Trophoblast cell (in vitro differentiated cells and primary cell): ENCODE measurements at regions not wholly inside any gene's neighbourhood (a gene's known extent, or its start where the extent isn't known, plus 50 kb on each side); places are given as distances from the start of the nearest gene placed in this dataset.

Experiments
- DNase-seq, 2 donors: peaks; one replicate each; pipeline ENCODE4 v3.0.0-alpha.2; 2016
- H2AFZ ChIP-seq: 2 replicates; pipeline ENCODE4 v1.6.1; 2013; ENCODE audit warnings: low read length, moderate library complexity, mild to moderate bottlenecking; ENCODE audit not compliant: insufficient read depth, poor library complexity
- H2AK5ac ChIP-seq: 2 replicates; pipeline ENCODE4 v1.6.1; 2013; ENCODE audit warnings: mild to moderate bottlenecking, low read length
- H2BK120ac ChIP-seq: 2 replicates; pipeline ENCODE4 v1.6.1; 2013; ENCODE audit warnings: low read length, mild to moderate bottlenecking, moderate library complexity; ENCODE audit not compliant: insufficient read depth, poor library complexity
- H2BK12ac ChIP-seq: 2 replicates; pipeline ENCODE4 v1.6.1; 2013; ENCODE audit warnings: mild to moderate bottlenecking, low read length, moderate library complexity
- H2BK5ac ChIP-seq: 2 replicates; pipeline ENCODE4 v1.6.1; 2013; ENCODE audit warnings: low read length, low read depth, moderate library complexity, mild to moderate bottlenecking; ENCODE audit not compliant: poor library complexity
- H3K14ac ChIP-seq: 2 replicates; pipeline ENCODE4 v1.6.1; 2013; ENCODE audit warnings: mild to moderate bottlenecking, low read length
- H3K18ac ChIP-seq: 2 replicates; pipeline ENCODE4 v1.6.1; 2013; ENCODE audit warnings: mild to moderate bottlenecking, low read length
- H3K23ac ChIP-seq: 2 replicates; pipeline ENCODE4 v1.6.1; 2013; ENCODE audit warnings: low read length
- H3K27ac ChIP-seq: 2 replicates; pipeline ENCODE4 v1.5.1; 2013; ENCODE audit warnings: low read depth, mild to moderate bottlenecking, inconsistent platforms, low read length, moderate library complexity
- H3K27me3 ChIP-seq: 2 replicates; pipeline ENCODE4 v1.6.1; 2013; ENCODE audit warnings: inconsistent platforms, mild to moderate bottlenecking, low read length, moderate library complexity; ENCODE audit not compliant: insufficient read depth
- H3K36me3 ChIP-seq, 2 experiments: 1 replicate in 1 of 2; 2 replicates in 1 of 2; pipeline ENCODE4 v1.6.1; 2013; ENCODE audit warnings: low read length in 2 of 2, mild to moderate bottlenecking in 2 of 2, moderate library complexity in 1 of 2; ENCODE audit not compliant: insufficient read depth in 2 of 2, control insufficient read depth in 1 of 2
- H3K4ac ChIP-seq: 2 replicates; pipeline ENCODE4 v1.6.1; 2013; ENCODE audit warnings: low read depth, mild to moderate bottlenecking, low read length, moderate library complexity
- H3K4me1 ChIP-seq, 2 experiments: 1 replicate in 1 of 2; 2 replicates in 1 of 2; pipeline ENCODE4 v1.6.1; 2013; ENCODE audit warnings: low read length in 2 of 2, mild to moderate bottlenecking in 2 of 2, moderate library complexity in 1 of 2; ENCODE audit not compliant: insufficient read depth in 2 of 2, control insufficient read depth in 1 of 2
- H3K4me2 ChIP-seq: 2 replicates; pipeline ENCODE4 v1.6.1; 2013; ENCODE audit warnings: inconsistent platforms, mild to moderate bottlenecking, low read length, moderate library complexity
- H3K4me3 ChIP-seq: 2 replicates; pipeline ENCODE4 v1.5.1; 2013; ENCODE audit warnings: mild to moderate bottlenecking, low read depth, low read length, inconsistent platforms
- H3K79me1 ChIP-seq: one replicate; pipeline ENCODE4 v1.6.1; 2013; ENCODE audit warnings: low read length
- H3K79me2 ChIP-seq: 2 replicates; pipeline ENCODE4 v1.6.1; 2013; ENCODE audit warnings: low read length, mild to moderate bottlenecking; ENCODE audit not compliant: control insufficient read depth, insufficient read depth, poor library complexity
- H3K9ac ChIP-seq: 2 replicates; pipeline ENCODE4 v1.6.1; 2013; ENCODE audit warnings: mild to moderate bottlenecking, low read length
- H3K9me3 ChIP-seq: 2 replicates; pipeline ENCODE4 v1.6.1; 2013; ENCODE audit warnings: low read depth, mild to moderate bottlenecking, control low read depth, inconsistent platforms, low read length; ENCODE audit not compliant: insufficient read depth
- H4K12ac ChIP-seq: 2 replicates; pipeline ENCODE4 v1.6.1; 2013; ENCODE audit warnings: low read depth, mild to moderate bottlenecking, low read length, moderate library complexity
- H4K8ac ChIP-seq: 2 replicates; pipeline ENCODE4 v1.6.1; 2013; ENCODE audit warnings: low read depth, mild to moderate bottlenecking, low read length, moderate library complexity
- H4K91ac ChIP-seq: one replicate; pipeline ENCODE4 v1.6.1; 2013; ENCODE audit warnings: low read depth, mild to moderate bottlenecking, low read length, moderate library complexity
- WGBS: extraction: QIAGEN DNeasy Blood & Tissue Kit; methylation state at CpG from one replicate; pipeline ENCODE4 v1.1.7; 2013; ENCODE audit warnings: missing lambda C conversion rate; ENCODE audit not compliant: insufficient read length, insufficient coverage; ENCODE audit errors: extremely low coverage; 5-methylcytosine and 5-hydroxymethylcytosine counted together

- H3K79me2 ChIP-seq: no peaks in the 10 kb centered on the region
- H4K12ac ChIP-seq: no peak overlapping the region
- H3K18ac ChIP-seq: no peak overlapping the region
- H4K8ac ChIP-seq: no peak overlapping the region
- no CpG with 5 or more reads among the region's 7 CpGs for WGBS
- no peak overlapping the region for H2AK5ac ChIP-seq
- no peak overlapping the region for H2AFZ ChIP-seq
- no peak overlapping the region for H3K9ac ChIP-seq
- H3K23ac ChIP-seq: no peak overlapping the region
- no peak overlapping the region for H3K4me2 ChIP-seq
- H4K91ac ChIP-seq: no peak overlapping the region
- H2BK120ac ChIP-seq: no peak overlapping the region
- no peaks in the 10 kb centered on the region for H3K27me3 ChIP-seq
- no peak overlapping the region for H3K27ac ChIP-seq
- H3K4me1 ChIP-seq: no peaks in the 10 kb centered on the region
- H3K14ac ChIP-seq: no peak overlapping the region
- H2BK5ac ChIP-seq: no peak overlapping the region
- no peak overlapping the region for H3K4ac ChIP-seq
- no peaks in the 10 kb centered on the region for H3K9me3 ChIP-seq
- H2BK12ac ChIP-seq: no peak overlapping the region
- H3K36me3 ChIP-seq: no peaks in the 10 kb centered on the region
- H3K79me1 ChIP-seq: no peaks in the 10 kb centered on the region
- DNase-seq: no peak
- H3K4me3 ChIP-seq: no peak overlapping the region
These were observed 474.2 kb downstream of the EPHA4 start for GRCh38 chr2:221097949-221098348.

GRCh38 chr2:221100467-221101089 lies 471.5 kb downstream of the EPHA4 start:
- Histone ChIP-seq H3K14ac (no peak overlapping the region), H3K36me3 (no peaks in the 10 kb centered on the region), H3K27ac (no peak overlapping the region), H2AK5ac (no peak overlapping the region), H4K12ac (no peak overlapping the region), H3K79me1 (no peaks in the 10 kb centered on the region), H3K18ac (no peak overlapping the region), H3K4me1 (peaks cover 0 to 4% of the 10 kb centered on the region in 2 experiments), H3K23ac (no peak overlapping the region), H4K8ac (no peak overlapping the region), H2AFZ (peak overlapping the region; percentile 17), H3K9me3 (no peaks in the 10 kb centered on the region), H2BK12ac (no peak overlapping the region), H4K91ac (no peak overlapping the region), H3K79me2 (no peaks in the 10 kb centered on the region), H3K27me3 (no peaks in the 10 kb centered on the region), H3K9ac (no peak overlapping the region), H3K4me2 (no peak overlapping the region), H2BK120ac (no peak overlapping the region), H3K4ac (no peak overlapping the region), H3K4me3 (no peak overlapping the region), H2BK5ac (no peak overlapping the region)
- WGBS: no CpG with 5 or more reads among the region's 11 CpGs
- DNase-seq: no peak

DNA sequence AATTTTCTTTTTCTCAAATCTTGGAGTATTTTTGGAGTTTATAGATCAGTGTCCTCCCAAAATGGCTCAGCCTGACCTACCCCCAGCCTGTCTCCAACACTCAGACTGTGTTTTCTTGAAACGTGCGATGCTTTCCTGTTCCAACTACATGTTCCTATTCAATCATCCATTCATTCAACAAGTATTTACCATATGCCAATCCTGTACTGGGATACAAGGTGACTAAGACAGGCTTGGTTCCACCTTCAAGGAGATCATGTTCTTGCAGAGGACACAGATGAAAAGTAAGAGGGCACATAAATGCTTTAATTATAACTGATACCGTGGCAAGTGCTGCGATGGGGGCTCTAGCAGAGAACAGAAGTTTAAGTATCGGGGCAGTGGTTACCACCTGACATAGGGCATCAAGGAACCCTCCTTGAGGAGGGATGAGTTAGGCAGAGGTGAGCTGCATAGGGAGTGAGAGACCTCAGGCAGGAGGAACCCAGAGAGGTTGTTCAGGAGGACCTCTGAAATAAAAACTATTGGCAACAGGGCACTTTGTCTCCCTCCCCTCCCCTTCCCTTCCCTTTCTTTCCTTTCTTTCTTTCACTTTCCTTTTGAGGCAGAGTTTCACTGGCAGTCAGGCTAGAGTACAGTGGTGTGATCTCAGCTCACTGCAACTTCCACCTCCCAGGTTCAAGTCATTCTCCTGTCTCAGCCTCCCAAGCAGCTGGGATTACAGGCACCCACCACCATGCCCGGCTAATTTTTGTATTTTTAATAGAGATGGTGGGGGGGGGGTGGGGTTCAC lies 469.0 kb downstream of the EPHA4 start:
- no peaks in the 10 kb centered on the region for H3K9me3 ChIP-seq
- no peaks in the 10 kb centered on the region for H3K79me1 ChIP-seq
- no peak overlapping the region for H3K4me2 ChIP-seq
- H2AK5ac ChIP-seq: no peak overlapping the region
- H3K14ac ChIP-seq: no peak overlapping the region
- no peaks in the 10 kb centered on the region for H3K79me2 ChIP-seq
- H3K23ac ChIP-seq: no peak overlapping the region
- WGBS: no CpG with 5 or more reads among the region's 6 CpGs
- H2AFZ ChIP-seq: no peak overlapping the region
- H3K4ac ChIP-seq: no peak overlapping the region
- H4K91ac ChIP-seq: no peak overlapping the region
- no peak overlapping the region for H3K27ac ChIP-seq
- H3K27me3 ChIP-seq: no peaks in the 10 kb centered on the region
- H4K8ac ChIP-seq: no peak overlapping the region
- DNase-seq: no peak
- H3K4me1 ChIP-seq: peaks cover 0 to 4% of the 10 kb centered on the region in 2 experiments
- H3K18ac ChIP-seq: no peak overlapping the region
- no peak overlapping the region for H3K4me3 ChIP-seq
- no peaks in the 10 kb centered on the region for H3K36me3 ChIP-seq
- no peak overlapping the region for H2BK120ac ChIP-seq
- H3K9ac ChIP-seq: no peak overlapping the region
- H4K12ac ChIP-seq: no peak overlapping the region
- no peak overlapping the region for H2BK5ac ChIP-seq
- H2BK12ac ChIP-seq: no peak overlapping the region

DNA sequence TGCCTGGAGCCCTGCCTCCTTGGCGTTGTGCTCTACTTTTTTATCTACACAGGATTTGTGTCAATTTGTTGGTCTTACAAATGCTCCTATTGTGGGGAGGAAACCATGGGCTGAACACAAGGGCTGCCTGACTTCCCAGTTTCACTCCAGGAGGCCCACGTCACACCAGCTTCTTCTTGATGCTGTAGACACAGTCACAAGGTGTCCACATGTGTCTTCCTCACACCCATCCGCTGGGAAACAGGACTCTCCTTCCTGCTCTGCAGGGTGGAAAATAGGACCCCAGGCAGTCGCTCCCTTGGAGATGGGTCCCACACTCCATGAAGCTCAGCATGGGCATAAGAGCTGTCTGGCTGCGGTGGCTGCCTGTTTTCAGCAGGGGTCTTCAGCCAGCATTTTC lies 468.2 kb downstream of the EPHA4 start:
- Histone ChIP-seq H2BK120ac (no peak overlapping the region), H4K8ac (no peak overlapping the region), H2BK5ac (no peak overlapping the region), H4K91ac (no peak overlapping the region), H3K4me2 (no peak overlapping the region), H2AK5ac (no peak overlapping the region), H3K4me1 (peaks cover 0 to 4% of the 10 kb centered on the region in 2 experiments), H3K9me3 (no peaks in the 10 kb centered on the region), H3K4me3 (no peak overlapping the region), H2AFZ (no peak overlapping the region), H3K4ac (no peak overlapping the region), H3K79me1 (no peaks in the 10 kb centered on the region), H3K9ac (no peak overlapping the region), H3K27ac (no peak overlapping the region), H3K27me3 (no peaks in the 10 kb centered on the region), H3K36me3 (no peaks in the 10 kb centered on the region), H3K23ac (no peak overlapping the region), H2BK12ac (no peak overlapping the region), H3K14ac (no peak overlapping the region), H3K18ac (no peak overlapping the region), H3K79me2 (no peaks in the 10 kb centered on the region), H4K12ac (no peak overlapping the region)
- WGBS: no CpG with 5 or more reads among the region's 5 CpGs
- no peak for DNase-seq
